ENCODE measurements at regions not wholly inside any gene's neighbourhood (a gene's known extent, or its start where the extent isn't known, plus 50 kb on each side); places are given as distances from the start of the nearest gene placed in this dataset.

DNA sequence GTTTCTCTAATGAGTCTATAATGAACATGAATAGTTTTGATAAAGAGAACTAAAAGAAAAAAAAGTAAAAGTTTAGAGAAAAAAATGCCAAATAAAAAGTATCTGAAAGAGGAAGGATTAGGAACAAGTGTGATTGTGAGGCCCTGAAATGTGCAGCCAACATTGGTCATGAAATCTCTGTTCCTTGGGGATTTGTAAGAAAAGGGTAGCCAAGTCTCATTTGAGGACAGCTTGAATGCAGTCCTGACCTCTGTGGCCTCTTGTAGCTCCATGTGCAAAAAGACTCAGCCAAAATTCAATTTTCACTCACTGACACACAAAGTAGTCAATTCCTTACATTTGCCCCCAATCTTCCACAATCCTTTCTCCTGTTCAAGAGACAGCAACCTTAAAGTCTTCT lies 167.9 kb downstream of the KLF12 start:
- no peaks in the 10 kb centered on the region for H3K9me3 ChIP-seq
- H3K4me3 ChIP-seq: no peak overlapping the region
- DNase-seq: no peak
- TF ChIP-seq, protein P1, sequence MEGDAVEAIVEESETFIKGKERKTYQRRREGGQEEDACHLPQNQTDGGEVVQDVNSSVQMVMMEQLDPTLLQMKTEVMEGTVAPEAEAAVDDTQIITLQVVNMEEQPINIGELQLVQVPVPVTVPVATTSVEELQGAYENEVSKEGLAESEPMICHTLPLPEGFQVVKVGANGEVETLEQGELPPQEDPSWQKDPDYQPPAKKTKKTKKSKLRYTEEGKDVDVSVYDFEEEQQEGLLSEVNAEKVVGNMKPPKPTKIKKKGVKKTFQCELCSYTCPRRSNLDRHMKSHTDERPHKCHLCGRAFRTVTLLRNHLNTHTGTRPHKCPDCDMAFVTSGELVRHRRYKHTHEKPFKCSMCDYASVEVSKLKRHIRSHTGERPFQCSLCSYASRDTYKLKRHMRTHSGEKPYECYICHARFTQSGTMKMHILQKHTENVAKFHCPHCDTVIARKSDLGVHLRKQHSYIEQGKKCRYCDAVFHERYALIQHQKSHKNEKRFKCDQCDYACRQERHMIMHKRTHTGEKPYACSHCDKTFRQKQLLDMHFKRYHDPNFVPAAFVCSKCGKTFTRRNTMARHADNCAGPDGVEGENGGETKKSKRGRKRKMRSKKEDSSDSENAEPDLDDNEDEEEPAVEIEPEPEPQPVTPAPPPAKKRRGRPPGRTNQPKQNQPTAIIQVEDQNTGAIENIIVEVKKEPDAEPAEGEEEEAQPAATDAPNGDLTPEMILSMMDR (IDR thresholded peaks at IDR 0.05): no peak
- H3K27me3 ChIP-seq: no peaks in the 10 kb centered on the region
- no peak overlapping the region for H3K27ac ChIP-seq
- no peak for ATAC-seq
- no peaks in the 10 kb centered on the region for H3K36me3 ChIP-seq
- H3K4me1 ChIP-seq: peaks cover under 1% of the 10 kb centered on the region
- intact Hi-C loops (cut with DNase I): no loop called here

DNA sequence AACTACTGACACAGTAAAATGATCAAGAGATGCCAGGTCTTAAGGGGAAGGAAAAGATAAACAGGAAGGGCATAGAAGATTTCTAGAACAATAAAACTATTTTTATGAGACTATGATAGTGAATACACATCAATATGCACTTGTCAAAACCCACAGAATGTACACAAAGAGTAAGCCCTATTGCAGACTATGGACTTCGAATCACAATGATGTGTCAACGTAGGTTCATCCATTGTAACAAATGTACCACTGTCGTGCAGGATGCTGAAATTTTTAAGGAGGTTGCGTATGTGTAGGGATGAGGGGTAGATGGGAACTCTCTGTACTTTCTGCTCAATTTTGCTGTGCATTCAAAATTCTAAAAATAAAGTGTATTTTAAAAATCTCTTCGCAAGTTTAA lies 171.9 kb downstream of the KLF12 start:
- Histone ChIP-seq H3K36me3 (no peaks in the 10 kb centered on the region), H3K4me1 (peaks cover 4% of the 10 kb centered on the region), H3K4me3 (no peak overlapping the region), H3K27me3 (no peaks in the 10 kb centered on the region), H3K27ac (no peak overlapping the region), H3K9me3 (no peaks in the 10 kb centered on the region)
- ATAC-seq (no peak), DNase-seq (no peak)
- intact Hi-C loops (cut with DNase I): no loop called here
- TF ChIP-seq, protein P1 (IDR thresholded peaks at IDR 0.05): no peak

DNA sequence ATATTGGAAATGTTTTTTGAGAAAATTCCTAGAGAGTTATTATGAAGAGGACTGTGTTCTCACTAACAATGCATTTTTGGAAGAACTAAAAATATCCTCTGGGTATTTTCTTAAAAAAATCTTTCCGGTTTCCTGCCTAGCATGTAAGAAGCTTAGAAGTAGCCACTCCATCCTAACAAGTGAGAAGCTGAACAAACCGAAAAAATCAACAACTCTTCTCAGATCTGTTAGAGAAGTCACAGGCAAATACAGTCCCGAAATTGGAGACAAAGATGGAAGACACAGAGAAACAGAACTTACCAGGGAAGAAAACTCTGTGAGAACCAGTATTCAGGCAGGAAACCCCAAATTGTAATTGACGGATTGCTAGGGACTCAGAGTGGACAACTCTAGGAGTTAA lies 173.0 kb downstream of the KLF12 start:
- no peak for ATAC-seq
- Histone ChIP-seq H3K9me3 (no peaks in the 10 kb centered on the region), H3K27ac (no peak overlapping the region), H3K4me3 (no peak overlapping the region), H3K36me3 (no peaks in the 10 kb centered on the region), H3K4me1 (peaks cover 4% of the 10 kb centered on the region), H3K27me3 (no peaks in the 10 kb centered on the region)
- TF ChIP-seq, protein P1 (IDR thresholded peaks at IDR 0.05): no peak
- intact Hi-C loops (cut with DNase I): no loop called here
- DNase-seq: no peak

DNA sequence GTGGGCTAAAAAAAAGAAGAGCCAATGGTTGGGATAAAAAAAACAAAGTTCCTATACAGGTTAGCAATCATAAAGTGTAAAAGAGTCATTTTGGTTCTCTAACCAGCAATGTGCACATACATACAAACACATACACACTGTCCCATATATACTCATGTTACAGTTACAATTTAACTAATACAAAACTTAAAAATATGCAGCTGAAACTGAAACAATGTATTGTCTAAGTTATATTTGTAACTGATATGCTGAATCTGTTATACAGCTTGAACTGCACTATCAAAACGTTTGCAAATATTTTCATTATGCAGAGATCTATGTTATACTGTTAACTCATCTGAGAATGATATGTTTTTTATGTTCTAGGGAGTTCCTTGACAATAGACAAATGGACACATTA lies 173.7 kb downstream of the KLF12 start:
- no peaks in the 10 kb centered on the region for H3K27me3 ChIP-seq

DNA sequence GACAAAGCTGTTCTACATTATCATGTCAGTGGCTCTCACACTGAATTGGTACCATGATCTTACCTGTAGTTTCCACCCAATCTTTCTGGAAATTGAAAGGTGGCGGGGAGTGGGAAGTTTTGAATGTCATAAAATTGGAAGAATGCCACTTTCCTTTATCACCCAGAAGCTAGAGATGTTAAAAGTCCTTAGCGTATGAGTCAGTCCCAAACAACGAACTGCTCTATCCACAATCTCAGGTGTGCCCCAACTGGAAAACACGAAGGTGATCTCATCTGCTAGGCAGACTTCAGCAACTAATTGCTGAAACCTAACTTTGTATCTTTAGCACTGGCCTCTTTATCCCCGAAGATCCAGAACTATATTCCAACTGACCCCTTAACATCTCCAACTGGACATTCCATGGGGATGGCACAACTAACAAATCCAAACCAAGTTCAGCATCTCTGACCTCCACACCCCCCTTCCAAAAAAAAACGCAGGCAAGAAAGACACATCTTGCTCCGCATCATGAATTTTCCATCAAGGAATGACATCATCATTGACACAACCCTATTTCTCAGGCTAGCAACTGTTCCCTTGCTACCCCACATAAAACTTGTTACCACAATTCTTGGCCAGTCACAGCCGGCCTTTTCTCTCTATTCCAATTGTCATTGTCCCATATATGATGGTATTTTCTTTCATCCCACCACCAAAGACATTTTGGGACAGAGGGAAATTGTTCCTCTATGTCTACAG lies 175.4 kb downstream of the KLF12 start:
- Histone ChIP-seq H3K27me3 (no peaks in the 10 kb centered on the region), H3K4me1 (peaks cover 4% of the 10 kb centered on the region), H3K27ac (no peak overlapping the region), H3K9me3 (no peaks in the 10 kb centered on the region), H3K4me3 (no peak overlapping the region), H3K36me3 (no peaks in the 10 kb centered on the region)
- intact Hi-C loops (cut with DNase I): no loop called here
- TF ChIP-seq, protein P1 (IDR thresholded peaks at IDR 0.05): no peak
- ATAC-seq (no peak), DNase-seq (no peak)

More for the DNA sequence above, 173.7 kb downstream of the KLF12 start:
- ATAC-seq (no peak), DNase-seq (no peak)
- H3K4me3 ChIP-seq: no peak overlapping the region
- H3K9me3 ChIP-seq: no peaks in the 10 kb centered on the region
- peaks cover 4% of the 10 kb centered on the region for H3K4me1 ChIP-seq
- intact Hi-C loops (cut with DNase I): no loop called here
- TF ChIP-seq, protein P1 (IDR thresholded peaks at IDR 0.05): no peak
- no peaks in the 10 kb centered on the region for H3K36me3 ChIP-seq
- no peak overlapping the region for H3K27ac ChIP-seq

DNA sequence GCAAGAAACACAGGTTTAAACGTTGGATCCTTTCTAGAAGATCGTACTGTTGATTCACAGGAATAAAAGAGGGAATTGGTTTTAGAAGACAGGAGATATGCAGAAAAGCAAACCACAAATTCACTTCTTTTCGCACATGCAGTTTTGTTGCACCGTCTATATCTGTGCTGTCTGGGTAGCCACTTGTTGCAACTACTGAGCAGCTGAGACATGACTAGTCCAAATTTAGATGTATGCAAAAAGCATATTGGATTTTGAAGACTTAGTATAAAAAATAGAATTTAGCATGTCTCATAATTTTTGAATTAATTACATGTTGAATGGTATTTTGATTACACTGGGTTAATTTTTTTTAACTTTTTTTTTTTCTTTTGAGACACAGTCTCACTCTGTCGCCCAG lies 176.3 kb downstream of the KLF12 start:
- Histone ChIP-seq H3K9me3 (no peaks in the 10 kb centered on the region), H3K27me3 (no peaks in the 10 kb centered on the region), H3K4me3 (no peak overlapping the region), H3K4me1 (peaks cover 4% of the 10 kb centered on the region), H3K36me3 (no peaks in the 10 kb centered on the region), H3K27ac (no peak overlapping the region)
- DNase-seq: no peak
- intact Hi-C loops (cut with DNase I): no loop called here
- TF ChIP-seq, protein P1 (IDR thresholded peaks at IDR 0.05): no peak
- no peak for ATAC-seq

All from upper lobe of right lung (tissue), 1 donor.